ENCODE measurements at regions not wholly inside any gene's neighbourhood (a gene's known extent, or its start where the extent isn't known, plus 50 kb on each side); places are given as distances from the start of the nearest gene placed in this dataset.

GRCh38 chr20:40293740-40294139 lies 395.3 kb downstream of the MAFB start:
- Histone ChIP-seq H3K36me3 (no peaks in the 10 kb centered on the region), H3K4me1 (peaks cover 0 to 22% (median 13%) of the 10 kb centered on the region in 9 donors), H3K27me3 (peaks cover 0 to under 1% (median 0%) of the 10 kb centered on the region in 7 donors), H3K9me3 (peaks cover 0 to 22% (median 11%) of the 10 kb centered on the region in 11 donors), H3K4me3 (no peak overlapping the region), H3K27ac (peak overlapping the region in 6 of 10 donors; percentile 8 to 50 (median 30))
- 6 to 12% methylated on average over 1 of the region's 1 CpG for WGBS, 2 donors
- peak in 7 of 8 donors; percentile 44 to 73 (median 64) for ATAC-seq
- DNase-seq = peak in 1 of 2 donors; percentile 42
- TF ChIP-seq, protein P1, sequence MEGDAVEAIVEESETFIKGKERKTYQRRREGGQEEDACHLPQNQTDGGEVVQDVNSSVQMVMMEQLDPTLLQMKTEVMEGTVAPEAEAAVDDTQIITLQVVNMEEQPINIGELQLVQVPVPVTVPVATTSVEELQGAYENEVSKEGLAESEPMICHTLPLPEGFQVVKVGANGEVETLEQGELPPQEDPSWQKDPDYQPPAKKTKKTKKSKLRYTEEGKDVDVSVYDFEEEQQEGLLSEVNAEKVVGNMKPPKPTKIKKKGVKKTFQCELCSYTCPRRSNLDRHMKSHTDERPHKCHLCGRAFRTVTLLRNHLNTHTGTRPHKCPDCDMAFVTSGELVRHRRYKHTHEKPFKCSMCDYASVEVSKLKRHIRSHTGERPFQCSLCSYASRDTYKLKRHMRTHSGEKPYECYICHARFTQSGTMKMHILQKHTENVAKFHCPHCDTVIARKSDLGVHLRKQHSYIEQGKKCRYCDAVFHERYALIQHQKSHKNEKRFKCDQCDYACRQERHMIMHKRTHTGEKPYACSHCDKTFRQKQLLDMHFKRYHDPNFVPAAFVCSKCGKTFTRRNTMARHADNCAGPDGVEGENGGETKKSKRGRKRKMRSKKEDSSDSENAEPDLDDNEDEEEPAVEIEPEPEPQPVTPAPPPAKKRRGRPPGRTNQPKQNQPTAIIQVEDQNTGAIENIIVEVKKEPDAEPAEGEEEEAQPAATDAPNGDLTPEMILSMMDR (IDR thresholded peaks at IDR 0.05) = no peak
- intact Hi-C loops (cut with DNase I) = no loop called here

DNA sequence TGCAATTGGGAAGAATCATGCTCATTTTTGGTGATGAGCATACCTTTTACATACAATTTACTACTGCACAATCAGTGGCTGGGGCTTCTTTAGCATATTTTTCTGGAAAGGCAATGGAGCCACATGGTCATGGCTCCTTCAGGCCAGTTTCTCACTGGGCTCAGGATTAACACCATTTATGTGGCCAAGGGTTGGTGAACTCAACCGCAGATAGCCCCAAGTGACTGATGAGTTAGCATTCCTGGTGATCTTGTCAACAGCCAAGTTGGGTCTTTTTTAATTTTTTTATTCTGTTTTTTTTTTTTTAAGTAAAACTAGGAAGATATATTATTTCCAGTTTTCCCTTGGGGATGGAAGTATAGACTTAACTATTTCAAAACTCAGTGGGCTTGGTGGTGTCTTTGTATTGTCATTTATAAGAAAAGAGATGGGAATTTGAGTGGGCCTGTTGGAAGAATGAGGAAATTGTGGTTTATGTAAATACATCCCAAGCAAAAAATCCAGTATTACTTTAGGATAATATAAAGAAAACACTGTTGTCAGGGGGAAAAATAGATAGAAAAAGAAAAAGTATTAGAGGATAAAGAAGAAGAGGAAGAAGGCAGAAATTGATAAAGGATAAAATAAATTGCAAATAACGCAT lies 397.4 kb downstream of the MAFB start:
- intact Hi-C loops (cut with DNase I) = no loop called here
- Histone ChIP-seq H3K27ac (no peak overlapping the region), H3K36me3 (no peaks in the 10 kb centered on the region), H3K9me3 (peaks cover 0 to 7% (median 0%) of the 10 kb centered on the region in 11 donors), H3K27me3 (no peaks in the 10 kb centered on the region), H3K4me3 (no peak overlapping the region), H3K4me1 (peaks cover 0 to 33% (median 18%) of the 10 kb centered on the region in 9 donors)
- TF ChIP-seq, protein P1 (IDR thresholded peaks at IDR 0.05) = no peak
- no peak for ATAC-seq
- 92 to 95% methylated on average over 2 of the region's 2 CpGs for WGBS, 2 donors
- no peak for DNase-seq

- Histone ChIP-seq H3K9me3 (no peaks in the 10 kb centered on the region), H3K27me3 (no peaks in the 10 kb centered on the region), H3K4me3 (no peak overlapping the region), H3K4me1 (peaks cover 0 to 11% (median 0%) of the 10 kb centered on the region in 9 donors), H3K36me3 (no peaks in the 10 kb centered on the region), H3K27ac (no peak overlapping the region)
- DNase-seq = no peak
- TF ChIP-seq, protein P1 (IDR thresholded peaks at IDR 0.05) = no peak
- intact Hi-C loops (cut with DNase I) = no loop called here
- 94 to 97% methylated on average over 2 of the region's 2 CpGs for WGBS, 2 donors
- ATAC-seq = no peak
Observed at GRCh38 chr20:40287683-40288082, 401.4 kb downstream of the MAFB start.

GRCh38 chr20:40286975-40287531 lies 402.0 kb downstream of the MAFB start:
- no peak overlapping the region for H3K4me3 ChIP-seq
- ATAC-seq (peak; percentile 85 to 98 (median 96)), DNase-seq (peak; percentile 80 to 86)
- WGBS, 2 donors = 47 to 48% methylated on average over 10 of the region's 10 CpGs
- intact Hi-C loops (cut with DNase I) = no loop called here
- H3K9me3 ChIP-seq = no peaks in the 10 kb centered on the region
- H3K36me3 ChIP-seq = no peaks in the 10 kb centered on the region
- H3K27me3 ChIP-seq = no peaks in the 10 kb centered on the region
- TF ChIP-seq, protein P1 (IDR thresholded peaks at IDR 0.05) = no peak
- H3K4me1 ChIP-seq = peaks cover 0 to 11% (median 0%) of the 10 kb centered on the region in 9 donors
- H3K27ac ChIP-seq = peak overlapping the region in 2 of 10 donors; percentile 26 to 38
